Esophagus muscularis mucosa (tissue), 4 donors: ENCODE measurements at regions not wholly inside any gene's neighbourhood (a gene's known extent, or its start where the extent isn't known, plus 50 kb on each side); places are given as distances from the start of the nearest gene placed in this dataset.

ENCODE experiments used
- CTCF ChIP-seq, 3 experiments: fragments of 200-600 bp in 2 of 3; fragments of 450-650 bp in 1 of 3; sonication (generic) in 2 of 3; IDR thresholded peaks; one replicate each; pipeline ENCODE4 v1.5.1; 2017 to 2019; ENCODE audit warnings: antibody characterized with exemption in 3 of 3, mild to moderate bottlenecking in 2 of 3, moderate library complexity in 1 of 3
- EP300 ChIP-seq: sonication (generic); formaldehyde crosslinking; IDR thresholded peaks from one replicate; pipeline ENCODE4 v1.6.1; 2017; ENCODE audit warnings: antibody characterized with exemption
- POLR2A ChIP-seq: fragments of 450-650 bp; IDR thresholded peaks from one replicate; pipeline ENCODE4 v1.6.1; 2017; ENCODE audit warnings: antibody characterized with exemption, moderate library complexity, mild to moderate bottlenecking, low read depth
- POLR2AphosphoS5 ChIP-seq, 2 donors: sonication (generic); formaldehyde crosslinking; IDR thresholded peaks; one replicate each; pipeline ENCODE4 v1.6.1; 2017; ENCODE audit warnings: antibody characterized with exemption in 2 of 2

- TF ChIP-seq CTCF (IDR thresholded peaks at IDR 0.05) (no peak), POLR2A (no peak), POLR2AphosphoS5 (IDR thresholded peaks at IDR 0.05) (no peak), EP300 (no peak)
Measured at GRCh38 chr7:49527182-49527581, 246.3 kb upstream of the VWC2 start.
